ENCODE measurements at regions not wholly inside any gene's neighbourhood (a gene's known extent, or its start where the extent isn't known, plus 50 kb on each side); places are given as distances from the start of the nearest gene placed in this dataset.

GRCh38 chr10:130435961-130436360 is 299.8 kb downstream of the GLRX3 start:
- no peak for DNase-seq

- DNase-seq = no peak
Measured at GRCh38 chr10:130438861-130439260, 302.7 kb downstream of the GLRX3 start.

- DNase-seq = no peak
Measured at GRCh38 chr10:130439766-130440165, 303.6 kb downstream of the GLRX3 start.

- no peak for DNase-seq
Measured at GRCh38 chr10:130440494-130440893, 304.3 kb downstream of the GLRX3 start.

GRCh38 chr10:130440971-130441370 is 304.8 kb downstream of the GLRX3 start:
- DNase-seq = no peak

GRCh38 chr10:130443066-130443465 is 306.9 kb downstream of the GLRX3 start:
- no peak for DNase-seq

- no peak for DNase-seq
Measured at GRCh38 chr10:130453036-130453720, 317.0 kb downstream of the GLRX3 start.

GRCh38 chr10:130453721-130454542 is 317.7 kb downstream of the GLRX3 start:
- DNase-seq = no peak

- DNase-seq = no peak
Measured at GRCh38 chr10:130454543-130455000, 318.4 kb downstream of the GLRX3 start.

- DNase-seq = no peak
Measured at GRCh38 chr10:130455111-130455695, 319.0 kb downstream of the GLRX3 start.

- no peak for DNase-seq
Measured at GRCh38 chr10:130455791-130456190, 319.6 kb downstream of the GLRX3 start.

- no peak for DNase-seq
Measured at GRCh38 chr10:130456616-130457015, 320.4 kb downstream of the GLRX3 start.

- DNase-seq = no peak
Measured at GRCh38 chr10:130458509-130458908, 322.3 kb downstream of the GLRX3 start.

- DNase-seq = no peak
Measured at GRCh38 chr10:130459011-130459410, 322.8 kb downstream of the GLRX3 start.

GRCh38 chr10:130459851-130460490 is 323.8 kb downstream of the GLRX3 start:
- DNase-seq = no peak

- no peak for DNase-seq
Measured at GRCh38 chr10:130461631-130462030, 325.4 kb downstream of the GLRX3 start.

- no peak for DNase-seq
Measured at GRCh38 chr10:130463104-130463875, 327.1 kb downstream of the GLRX3 start.

GRCh38 chr10:130463876-130464364 is 327.7 kb downstream of the GLRX3 start:
- no peak for DNase-seq

GRCh38 chr10:130464426-130464825 is 328.2 kb downstream of the GLRX3 start:
- DNase-seq = no peak

GRCh38 chr10:130466271-130466997 is 330.2 kb downstream of the GLRX3 start:
- DNase-seq = no peak

GRCh38 chr10:130470286-130470685 is 334.1 kb downstream of the GLRX3 start:
- no peak for DNase-seq

GRCh38 chr10:130470973-130471372 is 334.8 kb downstream of the GLRX3 start:
- no peak for DNase-seq

Data from NCI-H1105 treated with DMSO at 0.1 percent for 48 hours (cell line).